ENCODE measurements at regions not wholly inside any gene's neighbourhood (a gene's known extent, or its start where the extent isn't known, plus 50 kb on each side); places are given as distances from the start of the nearest gene placed in this dataset.

DNA sequence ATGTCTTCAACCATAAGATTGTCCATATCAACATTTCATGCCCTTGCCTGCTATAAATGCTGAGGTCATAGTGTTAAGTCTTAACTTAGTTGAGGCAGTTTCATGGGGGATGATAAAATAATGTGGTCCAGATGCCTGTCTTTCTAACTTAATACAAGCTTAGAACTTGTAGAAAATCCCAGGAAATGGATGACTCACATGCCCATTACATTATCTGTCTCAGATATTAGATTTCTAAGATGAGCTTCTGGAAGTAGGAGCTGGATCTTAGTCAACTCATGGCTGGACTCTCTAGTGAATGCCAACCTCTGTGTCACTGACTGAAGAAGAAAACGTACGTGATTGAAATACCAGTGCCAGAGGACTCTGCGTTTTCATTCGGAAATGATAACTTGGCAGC is 797.5 kb upstream of the EEF2KMT start:
- H3K4me1 Mint-ChIP-seq = peaks cover 23% of the 10 kb centered on the region
- TF ChIP-seq, protein P1, sequence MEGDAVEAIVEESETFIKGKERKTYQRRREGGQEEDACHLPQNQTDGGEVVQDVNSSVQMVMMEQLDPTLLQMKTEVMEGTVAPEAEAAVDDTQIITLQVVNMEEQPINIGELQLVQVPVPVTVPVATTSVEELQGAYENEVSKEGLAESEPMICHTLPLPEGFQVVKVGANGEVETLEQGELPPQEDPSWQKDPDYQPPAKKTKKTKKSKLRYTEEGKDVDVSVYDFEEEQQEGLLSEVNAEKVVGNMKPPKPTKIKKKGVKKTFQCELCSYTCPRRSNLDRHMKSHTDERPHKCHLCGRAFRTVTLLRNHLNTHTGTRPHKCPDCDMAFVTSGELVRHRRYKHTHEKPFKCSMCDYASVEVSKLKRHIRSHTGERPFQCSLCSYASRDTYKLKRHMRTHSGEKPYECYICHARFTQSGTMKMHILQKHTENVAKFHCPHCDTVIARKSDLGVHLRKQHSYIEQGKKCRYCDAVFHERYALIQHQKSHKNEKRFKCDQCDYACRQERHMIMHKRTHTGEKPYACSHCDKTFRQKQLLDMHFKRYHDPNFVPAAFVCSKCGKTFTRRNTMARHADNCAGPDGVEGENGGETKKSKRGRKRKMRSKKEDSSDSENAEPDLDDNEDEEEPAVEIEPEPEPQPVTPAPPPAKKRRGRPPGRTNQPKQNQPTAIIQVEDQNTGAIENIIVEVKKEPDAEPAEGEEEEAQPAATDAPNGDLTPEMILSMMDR (IDR thresholded peaks at IDR 0.05; ENCODE audit: unreplicated experiment in 3 of 3) = no peak
- no peaks in the 10 kb centered on the region for H3K36me3 Mint-ChIP-seq (ENCODE audit: low read depth)
- H3K27me3 Mint-ChIP-seq (ENCODE audit: low read depth) = peaks cover 3% of the 10 kb centered on the region
- H3K9me3 Mint-ChIP-seq = no peaks in the 10 kb centered on the region
- peak overlapping the region in 1 of 3 experiments; percentile 18 for H3K27ac Mint-ChIP-seq
- H3K4me3 Mint-ChIP-seq = no peak overlapping the region

DNA sequence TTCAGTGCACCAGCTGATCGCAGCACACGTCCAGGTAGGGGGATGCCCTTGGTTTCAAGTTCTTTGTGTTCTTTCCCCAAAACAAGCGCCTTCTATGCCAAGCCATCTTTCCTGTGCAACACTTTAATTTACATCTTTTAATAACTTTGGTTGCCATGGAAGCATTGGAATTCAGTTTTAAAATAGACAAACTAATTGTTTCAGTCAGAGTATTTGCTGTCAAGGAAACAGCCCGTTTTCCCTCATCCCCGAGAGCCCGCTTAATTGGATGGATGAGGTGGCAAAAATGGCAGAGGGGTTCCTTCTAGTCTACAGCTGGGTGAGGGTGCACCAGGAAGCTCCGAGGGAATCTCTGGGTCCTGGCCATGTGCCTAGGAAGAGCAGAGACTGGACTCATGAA is 793.7 kb upstream of the EEF2KMT start:
- H3K9me3 Mint-ChIP-seq = peaks cover 3% of the 10 kb centered on the region

DNA sequence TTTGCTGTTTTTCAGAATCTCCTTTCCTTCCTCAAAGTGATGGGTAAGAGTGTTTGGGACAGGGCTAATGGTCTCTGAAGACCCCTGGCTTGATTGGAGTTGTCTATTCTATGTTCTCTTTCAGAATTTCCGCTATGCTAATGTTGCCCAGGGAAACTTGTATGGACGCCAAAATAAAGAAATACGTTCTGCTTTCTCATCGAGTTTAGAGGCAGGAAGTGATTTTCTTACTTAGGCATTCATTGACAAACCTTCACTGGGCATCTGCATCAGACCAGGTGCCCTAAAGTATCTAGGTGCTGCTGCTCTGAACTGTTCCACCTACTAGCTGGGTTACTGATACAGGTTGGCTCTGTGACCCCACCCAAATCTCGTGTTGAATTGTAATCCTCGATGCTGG is 787.9 kb upstream of the EEF2KMT start:
- Mint-ChIP-seq H3K9me3 (peaks cover 3% of the 10 kb centered on the region), H3K27me3 (ENCODE audit: low read depth) (peaks cover 3% of the 10 kb centered on the region), H3K36me3 (ENCODE audit: low read depth) (no peaks in the 10 kb centered on the region), H3K4me3 (no peak overlapping the region), H3K4me1 (no peaks in the 10 kb centered on the region), H3K27ac (no peak overlapping the region)
- TF ChIP-seq, protein P1 (IDR thresholded peaks at IDR 0.05; ENCODE audit: unreplicated experiment in 3 of 3) = no peak

More for the DNA sequence above, 793.7 kb upstream of the EEF2KMT start:
- Mint-ChIP-seq H3K4me3 (no peak overlapping the region), H3K36me3 (ENCODE audit: low read depth) (no peaks in the 10 kb centered on the region), H3K27me3 (ENCODE audit: low read depth) (peaks cover 3% of the 10 kb centered on the region), H3K4me1 (peaks cover 20% of the 10 kb centered on the region), H3K27ac (no peak overlapping the region)
- TF ChIP-seq, protein P1 (IDR thresholded peaks at IDR 0.05; ENCODE audit: unreplicated experiment in 3 of 3) = no peak

DNA sequence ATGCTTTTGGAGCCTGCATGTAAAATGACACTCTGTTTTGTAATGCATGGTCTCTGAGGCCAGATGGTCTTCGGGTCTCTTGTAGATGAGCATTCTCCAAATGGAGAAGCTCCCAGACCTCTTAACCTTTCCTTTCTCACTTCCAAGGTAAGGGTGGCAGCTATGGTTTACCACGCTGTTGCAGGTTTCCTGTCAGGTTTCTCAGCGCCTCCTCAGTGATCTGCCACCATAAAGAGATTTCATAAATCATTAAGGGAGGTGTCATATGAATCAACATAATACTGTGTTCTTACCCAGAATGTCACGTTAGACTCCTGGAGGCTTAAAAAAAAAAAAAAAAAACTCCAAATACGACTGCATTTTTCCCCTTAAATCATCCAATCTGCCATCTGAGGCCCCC is 787.4 kb upstream of the EEF2KMT start:
- Mint-ChIP-seq H3K9me3 (peaks cover 3% of the 10 kb centered on the region), H3K27ac (no peak overlapping the region), H3K4me3 (no peak overlapping the region), H3K27me3 (ENCODE audit: low read depth) (peaks cover 3% of the 10 kb centered on the region), H3K4me1 (no peaks in the 10 kb centered on the region), H3K36me3 (ENCODE audit: low read depth) (no peaks in the 10 kb centered on the region)
- TF ChIP-seq, protein P1 (IDR thresholded peaks at IDR 0.05; ENCODE audit: unreplicated experiment in 3 of 3) = no peak

DNA sequence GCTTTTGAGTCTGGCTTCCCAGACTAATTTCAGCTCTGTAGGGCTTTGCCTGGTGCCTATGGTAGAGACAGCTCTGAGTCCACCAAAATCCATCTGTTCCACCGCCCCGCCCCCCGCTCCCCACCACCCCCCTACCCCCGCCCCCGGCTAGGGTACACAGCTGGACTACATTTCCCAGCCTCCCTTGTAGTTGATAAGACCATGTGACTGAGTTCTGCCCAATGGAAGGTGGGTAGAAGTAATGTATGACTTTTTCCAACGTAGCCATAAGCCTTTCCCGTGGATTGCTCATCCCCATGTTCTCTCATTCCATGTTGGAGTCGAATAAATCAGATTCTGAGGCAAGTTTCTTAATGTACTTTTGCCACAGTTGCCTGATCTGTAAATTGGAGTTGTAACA is 786.7 kb upstream of the EEF2KMT start:
- Mint-ChIP-seq H3K4me1 (no peaks in the 10 kb centered on the region), H3K27me3 (ENCODE audit: low read depth) (peaks cover 7% of the 10 kb centered on the region), H3K27ac (no peak overlapping the region), H3K9me3 (peaks cover 3% of the 10 kb centered on the region), H3K36me3 (ENCODE audit: low read depth) (no peaks in the 10 kb centered on the region), H3K4me3 (no peak overlapping the region)
- TF ChIP-seq, protein P1 (IDR thresholded peaks at IDR 0.05; ENCODE audit: unreplicated experiment in 3 of 3) = no peak

DNA sequence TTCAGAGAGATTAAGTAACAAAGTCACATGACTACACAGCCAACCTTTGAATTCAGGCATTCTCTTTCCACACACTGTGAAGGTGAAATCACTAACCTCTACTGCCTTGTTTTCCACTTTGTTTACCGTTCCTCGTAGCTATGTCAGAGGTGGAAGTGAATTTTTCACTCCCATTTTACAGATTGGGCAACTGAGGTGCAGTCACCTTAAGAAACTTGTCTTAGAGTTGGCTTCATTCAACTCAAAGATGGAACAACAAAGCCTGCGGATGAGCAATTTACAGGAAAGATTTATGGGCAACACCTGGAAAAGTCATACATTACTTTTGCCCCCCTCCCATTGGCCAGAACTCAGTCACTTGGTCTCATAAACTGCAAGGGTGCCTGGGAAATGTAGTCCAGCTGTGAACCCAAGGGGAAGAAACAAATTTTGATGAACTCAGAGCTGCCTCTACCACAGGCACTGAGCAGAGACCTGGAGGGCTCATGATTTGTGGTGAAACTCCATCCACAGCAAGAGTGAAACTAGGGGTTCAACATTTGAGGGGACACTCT is 784.6 kb upstream of the EEF2KMT start:
- no peak overlapping the region for H3K27ac Mint-ChIP-seq
- TF ChIP-seq, protein P1 (IDR thresholded peaks at IDR 0.05; ENCODE audit: unreplicated experiment in 3 of 3) = no peak
- no peak overlapping the region for H3K4me3 Mint-ChIP-seq
- H3K4me1 Mint-ChIP-seq = no peaks in the 10 kb centered on the region
- H3K9me3 Mint-ChIP-seq = no peaks in the 10 kb centered on the region
- H3K36me3 Mint-ChIP-seq (ENCODE audit: low read depth) = no peaks in the 10 kb centered on the region
- H3K27me3 Mint-ChIP-seq (ENCODE audit: low read depth) = peaks cover 7% of the 10 kb centered on the region

Data from nephron (organoid).